B cell (primary cell): ENCODE measurements at regions not wholly inside any gene's neighbourhood (a gene's known extent, or its start where the extent isn't known, plus 50 kb on each side); places are given as distances from the start of the nearest gene placed in this dataset.

ENCODE experiments used
- ATAC-seq: fragments of 200-7000 bp; cut with Tn5 transposase; one replicate; pipeline ENCODE4 v1.10.0; 2021; ENCODE audit warnings: low read depth, mild to moderate bottlenecking, moderate number of reproducible peaks, moderate library complexity
- CTCF ChIA-PET: fragments of 350-600 bp; sonication (Branson Sonifier 250); formaldehyde crosslinking; loops from one replicate; lab custom pipeline; 2021; ENCODE audit warnings: antibody characterized with exemption, inconsistent platforms; lab: Charles Lee
- POLR2A ChIA-PET: fragments of 350-600 bp; sonication (Branson Sonifier 250); formaldehyde crosslinking; loops from one replicate; lab custom pipeline; 2021; ENCODE audit warnings: antibody characterized with exemption; lab: Charles Lee
- DNase-seq: peaks from one replicate; pipeline ENCODE4 v3.0.0; 2013
- H2AFZ ChIP-seq: 2 replicates; pipeline ENCODE4 v1.6.1; 2012; ENCODE audit warnings: mild to moderate bottlenecking, low read depth, low read length; ENCODE audit not compliant: insufficient read depth, poor library complexity, severe bottlenecking
- H3K27ac ChIP-seq, 2 donors: 1 replicate in 1 of 2; 2 replicates in 1 of 2; pipeline ENCODE4 v1.5.1; 2012 to 2013; ENCODE audit warnings: low read length in 2 of 2, mild to moderate bottlenecking in 2 of 2, moderate library complexity in 1 of 2
- H3K27me3 ChIP-seq, 4 experiments: fragments of 200-600 bp in 1 of 4; sonication (generic) in 1 of 4; replicated peaks in 1 of 4; 1 replicate in 2 of 4; 2 replicates in 2 of 4; pipeline versions ENCODE4 v1.6.1 to v1.7.0; 2013 to 2016; ENCODE audit warnings: low read length in 3 of 4, mild to moderate bottlenecking in 2 of 4, mixed read lengths in 1 of 4, moderate library complexity in 1 of 4; ENCODE audit not compliant: insufficient read depth in 4 of 4, control insufficient read depth in 3 of 4; ENCODE audit errors: control extremely low read depth in 1 of 4
- H3K36me3 ChIP-seq, 2 experiments: replicated peaks in 1 of 2; 1 replicate in 1 of 2; 2 replicates in 1 of 2; pipeline versions ENCODE4 v1.6.1 to v1.7.1; 2013; ENCODE audit warnings: low read length in 1 of 2; ENCODE audit not compliant: insufficient read depth in 2 of 2, control insufficient read depth in 1 of 2; ENCODE audit errors: control extremely low read depth in 1 of 2, extremely low read depth in 1 of 2
- H3K4me1 ChIP-seq, 2 donors: fragments of 200-600 bp in 1 of 2; sonication (generic) in 1 of 2; 1 replicate in 1 of 2; 2 replicates in 1 of 2; pipeline versions ENCODE4 v1.5.1 to v1.6.1; 2013 to 2017; ENCODE audit warnings: low read length in 2 of 2; ENCODE audit not compliant: control insufficient read depth in 2 of 2, insufficient read depth in 2 of 2
- H3K4me2 ChIP-seq: replicated peaks from 2 replicates; pipeline ENCODE3; 2012; ENCODE audit warnings: mild to moderate bottlenecking, low read depth, low read length; ENCODE audit not compliant: poor library complexity, severe bottlenecking
- H3K4me3 ChIP-seq, 5 experiments: fragments of 200-600 bp in 1 of 5; sonication (generic) in 1 of 5; 1 replicate in 3 of 5; 2 replicates in 2 of 5; pipeline versions ENCODE4 v1.5.1 to v1.7.0; 2011 to 2016; ENCODE audit warnings: low read length in 4 of 5, mild to moderate bottlenecking in 4 of 5, low read depth in 2 of 5, control low read depth in 1 of 5, moderate library complexity in 1 of 5; ENCODE audit not compliant: insufficient read depth in 1 of 5; ENCODE audit errors: control extremely low read depth in 1 of 5, extremely low read depth in 1 of 5
- H3K79me2 ChIP-seq: fragments of 200-600 bp; sonication (generic); one replicate; pipeline ENCODE4 v1.6.0; 2016; ENCODE audit warnings: low read length; ENCODE audit not compliant: control insufficient read depth, insufficient read depth
- H3K9ac ChIP-seq: fragments of 200-600 bp; sonication (generic); 2 replicates; pipeline ENCODE4 v1.6.1; 2017; ENCODE audit warnings: mild to moderate bottlenecking, low read length, moderate library complexity
- H3K9me3 ChIP-seq, 3 donors: one replicate each; pipeline versions ENCODE4 v1.6.1 to v1.7.1; 2013; ENCODE audit warnings: low read length in 2 of 3; ENCODE audit not compliant: control insufficient read depth in 2 of 3, insufficient read depth in 1 of 3; ENCODE audit errors: control extremely low read depth in 1 of 3
- H4K20me1 ChIP-seq: 2 replicates; pipeline ENCODE4 v1.6.0; 2012; ENCODE audit warnings: mild to moderate bottlenecking, low read length; ENCODE audit not compliant: insufficient read depth, control insufficient read depth, poor library complexity, severe bottlenecking
- H3K27ac Mint-ChIP-seq: one replicate; pipeline ENCODE4 v1.8.0; 2021; ENCODE audit warnings: mixed read lengths
- H3K27me3 Mint-ChIP-seq: one replicate; pipeline ENCODE4 v1.8.0; 2021; ENCODE audit warnings: mixed read lengths
- H3K4me1 Mint-ChIP-seq: one replicate; pipeline ENCODE4 v1.8.0; 2021; ENCODE audit warnings: mixed read lengths
- H3K4me3 Mint-ChIP-seq: one replicate; pipeline ENCODE4 v1.8.0; 2021; ENCODE audit warnings: mixed read lengths
- H3K9me3 Mint-ChIP-seq: one replicate; pipeline ENCODE4 v1.8.0; 2022; ENCODE audit warnings: mixed read lengths; ENCODE audit not compliant: insufficient read depth
- EZH2 ChIP-seq: IDR thresholded peaks from 2 replicates; pipeline ENCODE4 v1.6.1; 2012; ENCODE audit warnings: borderline replicate concordance, low read depth, mild to moderate bottlenecking, moderate library complexity, low read length; ENCODE audit not compliant: insufficient read depth, poor library complexity, severe bottlenecking
- WGBS: methylation state at CpG from one replicate; pipeline ENCODE4 v1.1.5; 2013; ENCODE audit warnings: missing lambda C conversion rate; ENCODE audit not compliant: insufficient coverage; 5-methylcytosine and 5-hydroxymethylcytosine counted together
- intact Hi-C: fragments of 100-400 bp; cut with micrococcal nuclease; formaldehyde crosslinking; loops from one replicate; pipeline ENCODE4 v1.10.0; 2022
- TF ChIP-seq, protein P1 (sequence below): fragments of 200-600 bp; IDR thresholded peaks from one replicate; pipeline ENCODE4 v1.8.0; 2022; ENCODE audit warnings: antibody characterized with exemption, mild to moderate bottlenecking

DNA sequence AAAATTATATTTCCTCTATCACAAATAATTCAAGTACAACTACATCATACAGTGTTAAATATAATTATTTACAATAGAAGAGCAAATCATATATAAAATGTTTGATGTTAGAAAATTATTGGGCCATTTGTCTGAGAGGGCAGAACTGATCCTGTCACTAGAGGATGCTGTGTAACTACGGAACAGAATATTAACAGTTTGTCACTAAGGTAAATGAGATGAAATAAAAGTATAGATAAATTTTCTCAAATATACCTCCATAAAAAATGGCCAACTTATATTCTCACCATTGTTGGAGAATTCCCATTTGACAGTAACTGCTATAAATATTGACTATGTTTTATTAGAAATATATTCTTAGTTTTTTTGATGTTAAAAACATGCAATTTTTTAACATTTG, 1067.4 kb upstream of the DDX18 start:
- no peaks in the 10 kb centered on the region for H3K4me1 Mint-ChIP-seq
- no peak overlapping the region for H3K27ac Mint-ChIP-seq
- intact Hi-C loops = no loop called here
- Histone ChIP-seq H4K20me1 (no peaks in the 10 kb centered on the region), H3K79me2 (no peaks in the 10 kb centered on the region), H3K27me3 (no peaks in the 10 kb centered on the region), H3K27ac (no peak overlapping the region), H3K9ac (no peak overlapping the region), H2AFZ (no peak overlapping the region), H3K4me2 (no peak overlapping the region), H3K4me3 (no peak overlapping the region), H3K4me1 (no peaks in the 10 kb centered on the region), H3K36me3 (no peaks in the 10 kb centered on the region), H3K9me3 (no peaks in the 10 kb centered on the region)
- ChIA-PET CTCF (no interaction called here), POLR2A (no interaction called here)
- DNase-seq (no peak), ATAC-seq (no peak)
- TF ChIP-seq, protein P1, sequence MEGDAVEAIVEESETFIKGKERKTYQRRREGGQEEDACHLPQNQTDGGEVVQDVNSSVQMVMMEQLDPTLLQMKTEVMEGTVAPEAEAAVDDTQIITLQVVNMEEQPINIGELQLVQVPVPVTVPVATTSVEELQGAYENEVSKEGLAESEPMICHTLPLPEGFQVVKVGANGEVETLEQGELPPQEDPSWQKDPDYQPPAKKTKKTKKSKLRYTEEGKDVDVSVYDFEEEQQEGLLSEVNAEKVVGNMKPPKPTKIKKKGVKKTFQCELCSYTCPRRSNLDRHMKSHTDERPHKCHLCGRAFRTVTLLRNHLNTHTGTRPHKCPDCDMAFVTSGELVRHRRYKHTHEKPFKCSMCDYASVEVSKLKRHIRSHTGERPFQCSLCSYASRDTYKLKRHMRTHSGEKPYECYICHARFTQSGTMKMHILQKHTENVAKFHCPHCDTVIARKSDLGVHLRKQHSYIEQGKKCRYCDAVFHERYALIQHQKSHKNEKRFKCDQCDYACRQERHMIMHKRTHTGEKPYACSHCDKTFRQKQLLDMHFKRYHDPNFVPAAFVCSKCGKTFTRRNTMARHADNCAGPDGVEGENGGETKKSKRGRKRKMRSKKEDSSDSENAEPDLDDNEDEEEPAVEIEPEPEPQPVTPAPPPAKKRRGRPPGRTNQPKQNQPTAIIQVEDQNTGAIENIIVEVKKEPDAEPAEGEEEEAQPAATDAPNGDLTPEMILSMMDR = no peak
- no peak for TF ChIP-seq EZH2
- WGBS = no CpG with 5 or more reads among the region's 1 CpG
- H3K9me3 Mint-ChIP-seq = peaks cover 4% of the 10 kb centered on the region
- H3K27me3 Mint-ChIP-seq = no peaks in the 10 kb centered on the region
- no peak overlapping the region for H3K4me3 Mint-ChIP-seq

DNA sequence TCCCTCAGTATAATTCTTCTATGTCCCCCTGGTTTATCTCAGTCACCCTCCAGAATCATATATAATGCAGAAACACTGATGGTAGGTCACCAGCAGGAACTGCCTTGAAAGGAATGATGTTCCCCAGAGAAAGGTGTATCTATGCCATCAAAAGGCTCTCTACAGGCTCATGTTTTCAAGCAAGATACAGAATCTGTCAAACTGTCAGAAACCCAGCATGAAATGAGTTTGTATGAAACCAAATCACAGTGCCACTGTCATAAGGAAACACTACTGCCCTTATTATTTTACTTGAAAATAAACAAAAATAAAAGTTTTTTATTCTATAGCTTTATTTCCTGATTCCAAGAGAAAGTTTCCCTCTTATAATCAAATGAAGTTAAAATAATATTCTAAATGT, 1064.5 kb upstream of the DDX18 start:
- Histone ChIP-seq H3K27ac (no peak overlapping the region), H3K36me3 (no peaks in the 10 kb centered on the region), H3K4me1 (no peaks in the 10 kb centered on the region), H3K4me3 (no peak overlapping the region), H3K9me3 (no peaks in the 10 kb centered on the region), H3K79me2 (no peaks in the 10 kb centered on the region), H3K4me2 (no peak overlapping the region), H3K9ac (no peak overlapping the region), H4K20me1 (no peaks in the 10 kb centered on the region), H3K27me3 (no peaks in the 10 kb centered on the region), H2AFZ (no peak overlapping the region)
- no peak for ATAC-seq
- intact Hi-C loops = no loop called here
- no peak overlapping the region for H3K27ac Mint-ChIP-seq
- no peaks in the 10 kb centered on the region for H3K4me1 Mint-ChIP-seq
- H3K4me3 Mint-ChIP-seq = no peak overlapping the region
- ChIA-PET CTCF (no interaction called here), POLR2A (no interaction called here)
- no peak for TF ChIP-seq EZH2
- TF ChIP-seq, protein P1 = no peak
- peaks cover 4% of the 10 kb centered on the region for H3K9me3 Mint-ChIP-seq
- H3K27me3 Mint-ChIP-seq = no peaks in the 10 kb centered on the region
- DNase-seq = no peak
